HG02981 (cell line): ENCODE measurements at regions not wholly inside any gene's neighbourhood (a gene's known extent, or its start where the extent isn't known, plus 50 kb on each side); places are given as distances from the start of the nearest gene placed in this dataset.
"Not testable (repeated sequence)": the region's sequence is repeated elsewhere in the genome, so short reads cannot be mapped to it uniquely, and the experiment has no call there.

Experiments used
- ATAC-seq: cut with Tn5 transposase; IDR thresholded peaks from one replicate; pipeline ENCODE4 v1.9.1; 2021; ENCODE audit warnings: mild to moderate bottlenecking, moderate library complexity; ENCODE audit not compliant: unreplicated experiment

DNA sequence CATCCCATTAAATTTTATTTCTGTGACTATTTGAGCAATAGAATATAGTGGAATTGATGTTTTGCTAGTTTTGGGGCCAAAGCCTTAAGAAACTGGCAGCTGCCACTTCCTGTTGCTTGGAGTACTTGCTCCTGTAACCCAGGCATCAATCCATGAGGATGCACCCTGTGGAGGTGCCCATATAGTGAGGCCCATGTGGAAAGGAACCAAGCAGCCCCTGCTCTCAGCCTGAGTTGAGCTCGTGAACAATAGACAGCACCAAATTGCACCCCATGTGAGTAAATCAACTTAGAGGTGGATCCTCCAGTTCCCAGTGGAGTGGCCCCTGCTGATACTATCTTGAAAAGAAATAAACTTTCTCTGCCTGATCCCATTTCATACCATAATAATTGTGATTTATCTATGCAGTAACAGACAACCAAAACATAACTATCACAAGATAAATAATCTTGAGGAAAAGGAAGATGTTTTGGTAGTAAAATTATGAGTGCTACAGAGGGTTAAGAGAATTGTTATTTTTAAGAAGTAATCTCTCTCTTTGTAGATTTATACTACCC is 481.9 kb downstream of the TBC1D32 start:
- ATAC-seq: no peak

DNA sequence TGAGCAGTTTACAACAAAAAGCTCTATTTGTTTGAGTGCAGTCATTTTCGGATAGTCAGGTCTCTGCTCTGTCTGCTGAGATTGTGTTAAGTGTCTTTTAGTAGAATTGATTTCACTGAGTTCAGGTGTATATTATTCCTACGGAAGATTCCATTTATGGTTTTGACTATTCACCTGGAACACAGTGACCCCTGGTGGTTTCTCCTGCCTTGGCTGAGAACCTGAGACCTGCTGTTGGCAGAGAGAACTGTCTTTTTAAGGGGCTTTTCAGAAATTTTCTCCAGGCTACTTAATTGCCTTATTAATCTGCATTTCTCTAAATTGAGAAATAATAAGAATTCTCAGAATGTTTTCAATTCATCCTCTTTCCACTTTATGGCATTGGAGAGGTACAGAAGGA is 508.0 kb downstream of the TBC1D32 start:
- no peak for ATAC-seq

DNA sequence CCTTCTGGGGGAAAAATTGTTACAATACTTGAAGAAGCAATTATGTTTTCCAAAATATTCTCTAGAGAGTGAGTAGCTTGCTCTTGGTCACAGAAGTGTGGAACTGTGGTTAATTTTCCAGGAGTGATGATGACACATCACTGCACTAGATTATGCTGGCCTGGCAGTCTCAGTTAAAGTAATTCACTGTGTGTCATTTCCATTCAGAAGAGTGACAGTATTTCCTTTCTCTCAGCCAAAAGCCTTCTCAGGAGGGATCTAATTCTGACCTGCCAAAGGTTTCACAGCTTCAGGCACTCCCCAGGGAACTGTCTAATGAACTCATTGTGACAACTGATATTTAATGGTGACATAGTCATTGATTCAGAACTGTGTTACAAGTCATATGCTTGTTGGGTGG is 517.5 kb downstream of the TBC1D32 start:
- ATAC-seq: no peak

DNA sequence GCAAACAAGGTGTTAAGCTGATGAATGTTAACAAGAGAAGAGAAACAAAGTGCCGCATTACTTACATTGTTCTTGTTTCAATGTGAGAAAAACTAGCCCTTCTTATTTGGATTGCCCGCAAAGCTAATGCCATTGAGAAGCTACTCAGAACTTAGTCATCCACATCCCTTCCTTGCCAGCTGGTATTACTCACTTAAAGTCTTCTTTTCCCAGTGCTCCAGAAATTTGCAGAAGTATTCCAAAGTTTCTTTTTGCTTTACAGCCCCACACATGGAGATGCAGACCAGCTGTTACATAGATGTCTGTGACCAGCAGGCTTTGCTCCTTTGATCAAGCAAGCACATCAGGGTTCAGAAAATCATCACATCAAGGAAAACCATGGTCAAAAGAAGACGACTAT is 529.0 kb downstream of the TBC1D32 start:
- ATAC-seq: no peak

DNA sequence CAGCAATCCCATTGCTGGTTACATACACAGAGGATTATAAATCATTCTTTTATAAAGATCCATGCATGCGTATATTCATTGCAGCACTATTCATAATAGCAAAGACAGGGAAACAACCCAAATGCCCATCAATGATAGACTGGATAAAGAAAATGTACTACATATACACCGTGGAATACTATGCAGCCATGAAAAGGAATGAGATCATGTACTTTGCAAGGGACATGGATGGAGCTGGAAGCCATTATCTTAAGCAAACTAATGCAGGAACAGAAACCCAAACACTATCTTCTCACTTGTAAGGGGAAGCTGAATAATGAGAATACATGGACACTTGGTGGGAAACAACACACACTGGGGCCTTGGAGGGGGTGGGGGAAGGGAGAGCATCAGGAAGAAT is 529.7 kb downstream of the TBC1D32 start:
- ATAC-seq: no peak

DNA sequence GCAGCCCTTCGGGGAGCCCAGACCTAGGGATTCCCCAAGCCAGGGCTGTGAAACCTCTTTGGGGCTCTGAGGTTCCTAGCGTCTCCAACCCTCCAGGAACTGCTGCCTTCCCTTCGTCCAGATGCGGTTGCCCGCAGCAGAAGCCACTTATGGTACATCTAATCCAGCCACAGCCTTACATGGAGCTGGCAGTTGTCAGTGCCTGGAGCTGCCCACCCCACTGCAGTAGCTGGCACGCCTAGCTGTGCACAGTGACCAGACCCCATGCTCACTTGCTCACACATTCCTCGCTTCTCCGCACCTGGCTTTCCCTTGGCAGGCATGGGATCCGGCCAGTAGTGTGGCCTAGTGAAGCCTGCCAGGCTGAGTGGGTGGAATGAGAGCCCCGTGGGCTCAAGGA is 547.6 kb downstream of the TBC1D32 start:
- no peak for ATAC-seq

DNA sequence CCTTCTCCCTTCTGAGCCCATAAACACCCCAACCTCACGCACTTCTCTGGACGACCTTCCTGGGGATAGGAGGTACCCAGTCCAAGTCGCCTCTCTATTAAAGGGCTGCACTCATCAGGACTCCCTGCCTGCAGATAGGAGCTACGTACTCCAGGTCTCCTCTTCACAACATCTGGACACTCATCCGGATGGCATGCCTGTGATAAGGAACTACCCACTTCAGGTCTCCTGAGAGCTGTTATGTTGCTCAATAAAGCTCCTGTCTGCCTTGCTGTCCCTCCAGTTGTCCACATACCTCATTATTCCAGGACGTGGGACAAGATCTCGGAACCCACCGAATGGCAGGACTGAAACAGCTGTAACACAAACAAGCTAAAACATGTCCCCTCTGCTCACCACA is 548.0 kb downstream of the TBC1D32 start:
- ATAC-seq: no peak

DNA sequence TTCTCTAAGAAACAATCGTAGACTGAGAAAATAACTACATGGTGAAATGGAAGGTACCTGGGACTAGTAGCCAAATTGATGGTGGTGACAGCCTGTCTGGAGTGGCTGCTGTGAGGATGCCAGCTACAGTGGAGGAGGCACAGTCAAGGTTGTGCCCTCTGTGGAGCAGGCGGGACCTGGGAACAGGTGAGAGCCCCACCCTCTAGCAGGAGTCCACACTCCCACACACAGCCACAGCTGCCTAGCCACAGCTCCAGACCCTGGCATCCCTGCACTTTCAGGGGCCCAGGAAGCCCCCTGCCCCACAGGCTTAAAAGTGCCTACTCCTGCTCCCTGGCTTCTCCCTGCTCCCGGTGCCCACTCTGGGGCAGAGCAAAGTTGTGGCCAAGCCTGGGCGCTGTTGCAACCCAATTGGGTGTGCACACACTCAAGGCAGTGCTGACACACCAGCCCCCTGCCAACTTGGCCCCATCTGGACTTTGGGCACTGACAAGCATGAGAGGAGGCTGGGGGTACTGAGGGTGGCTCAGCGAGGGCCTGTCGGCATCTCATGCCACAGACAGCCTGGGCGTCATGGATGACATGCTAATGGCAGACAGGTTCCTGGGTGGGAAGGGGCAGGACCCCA is 548.7 kb downstream of the TBC1D32 start:
- ATAC-seq: no peak

DNA sequence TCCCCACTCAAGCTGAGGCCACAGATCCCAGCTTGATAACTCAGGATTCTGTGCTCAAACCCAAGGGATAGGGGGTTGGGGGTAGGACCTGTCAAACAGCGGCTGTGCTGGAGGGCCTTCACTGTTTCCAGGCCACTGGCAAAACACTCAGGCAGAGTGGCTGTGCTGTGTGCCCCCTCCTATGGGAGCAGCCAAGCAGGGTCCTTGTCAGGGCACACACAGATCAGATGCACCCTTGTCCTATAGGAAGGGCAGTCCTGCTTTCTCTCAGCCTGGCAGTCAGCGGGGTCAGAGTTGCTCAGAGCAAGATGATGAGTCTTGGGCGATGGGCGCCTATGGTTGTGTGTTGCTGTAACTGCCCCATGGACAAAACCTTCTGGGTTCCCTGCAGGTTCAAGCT is 554.8 kb downstream of the TBC1D32 start:
- ATAC-seq: no peak

DNA sequence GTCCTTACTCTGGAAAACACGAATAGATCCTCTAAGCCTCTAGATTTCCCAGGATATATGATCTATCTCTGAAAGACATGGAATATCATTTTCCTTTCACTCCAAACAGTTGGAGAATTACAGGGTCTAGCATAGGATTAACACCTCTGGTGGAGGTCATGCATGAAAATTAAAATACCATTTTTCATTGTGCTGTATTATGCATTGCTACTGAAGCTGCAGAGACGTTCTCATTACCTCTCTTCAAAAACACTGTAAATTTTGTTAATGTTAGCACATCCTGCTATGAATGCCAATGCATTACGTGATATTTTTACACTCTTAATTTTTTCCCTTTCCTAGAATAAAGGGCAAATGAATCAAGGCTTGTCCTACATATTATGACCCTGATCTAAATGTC is 558.6 kb downstream of the TBC1D32 start:
- ATAC-seq: no peak

DNA sequence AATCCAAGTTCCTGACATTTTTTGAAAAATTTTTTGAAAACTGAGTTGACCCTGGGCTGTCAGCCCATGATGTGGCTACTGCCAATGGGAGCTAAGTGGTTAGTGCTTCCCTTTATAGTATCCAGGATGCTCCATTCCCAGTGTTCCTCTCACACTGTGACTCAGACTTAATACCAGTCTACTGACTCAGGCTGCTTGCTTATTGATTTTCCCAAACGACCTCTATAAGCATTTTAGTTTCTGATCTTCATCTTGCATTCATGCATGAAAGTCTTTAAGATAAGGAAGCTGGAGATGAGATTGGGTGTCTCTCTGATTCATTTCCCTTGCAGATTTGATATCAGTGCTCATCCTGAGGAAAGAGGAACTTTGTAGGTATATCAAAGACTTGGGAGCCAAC is 560.0 kb downstream of the TBC1D32 start:
- no peak for ATAC-seq

DNA sequence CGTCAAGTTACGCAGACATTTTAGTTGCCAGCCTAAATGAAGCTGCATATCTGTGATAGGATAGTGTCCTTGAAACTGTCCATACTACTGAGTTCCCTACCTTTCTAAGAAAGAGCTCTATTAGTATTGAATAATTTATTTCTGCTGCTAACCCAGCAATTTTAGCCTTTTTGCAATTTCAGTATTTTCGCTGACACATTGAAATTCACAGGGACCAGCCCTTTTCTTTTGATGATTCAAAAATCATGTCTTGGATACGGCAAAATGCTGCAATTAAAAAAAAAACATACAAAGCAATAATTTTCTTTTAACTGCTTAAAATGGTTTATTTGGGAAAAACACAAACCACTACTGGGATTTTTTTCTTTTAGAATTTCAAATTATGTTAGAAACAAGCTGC is 563.3 kb downstream of the TBC1D32 start:
- ATAC-seq: no peak

DNA sequence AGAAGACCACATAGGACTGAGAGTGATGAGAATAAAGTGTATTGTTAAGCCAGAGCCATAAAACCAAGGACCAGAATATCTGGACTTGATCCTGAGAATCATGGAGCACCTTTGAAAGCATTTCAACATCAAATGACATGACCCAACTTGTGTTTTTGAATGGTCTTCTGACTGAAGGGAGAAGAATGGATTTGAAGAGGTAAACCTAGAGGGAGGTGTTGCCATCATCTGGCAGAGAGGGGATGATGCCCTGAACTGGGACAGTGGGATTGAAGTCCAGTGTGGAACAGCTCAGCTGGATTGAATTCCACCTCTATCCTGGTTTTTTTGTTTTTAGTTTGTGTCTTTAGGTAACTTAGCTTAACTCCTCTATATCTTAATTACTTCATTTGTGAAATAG is 570.0 kb downstream of the TBC1D32 start:
- ATAC-seq: no peak

DNA sequence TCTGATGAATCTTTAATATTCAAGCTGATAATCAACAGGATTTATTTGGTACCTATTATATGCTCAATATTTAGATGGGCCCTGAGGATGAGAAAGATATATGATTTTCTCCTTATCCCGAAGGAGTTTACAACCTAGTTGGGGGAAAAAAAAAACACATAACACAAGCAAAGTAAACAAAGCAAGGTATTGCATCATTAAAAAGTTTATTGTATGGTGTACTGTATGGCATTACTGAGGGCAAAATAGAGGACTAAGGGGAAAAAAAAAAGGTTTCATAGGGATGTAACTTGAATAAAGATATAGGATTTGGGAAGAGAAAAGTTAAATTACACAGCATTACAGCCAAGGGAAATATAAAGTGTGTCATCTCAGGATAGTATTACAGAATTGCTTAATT is 574.7 kb downstream of the TBC1D32 start:
- ATAC-seq: no peak

DNA sequence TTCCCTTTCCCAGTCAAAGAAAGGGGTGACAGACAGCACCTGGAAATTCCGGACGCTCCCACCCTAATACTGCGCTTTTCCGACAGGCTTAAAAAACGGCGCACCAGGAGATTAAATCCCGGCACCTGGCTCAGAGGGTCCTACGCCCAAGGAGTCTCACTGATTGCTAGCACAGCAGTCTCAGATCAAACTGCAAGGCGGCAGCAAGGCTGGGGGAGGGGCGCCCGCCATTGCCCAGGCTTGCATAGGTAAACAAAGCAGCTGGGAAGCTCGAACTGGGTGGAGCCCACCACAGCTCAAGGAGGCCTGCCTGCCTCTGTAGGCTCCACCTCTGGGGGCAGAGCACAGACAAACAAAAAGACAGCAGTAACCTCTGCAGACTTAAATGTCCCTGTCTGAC is 585.7 kb downstream of the TBC1D32 start:
- not testable (repeated sequence) for ATAC-seq

DNA sequence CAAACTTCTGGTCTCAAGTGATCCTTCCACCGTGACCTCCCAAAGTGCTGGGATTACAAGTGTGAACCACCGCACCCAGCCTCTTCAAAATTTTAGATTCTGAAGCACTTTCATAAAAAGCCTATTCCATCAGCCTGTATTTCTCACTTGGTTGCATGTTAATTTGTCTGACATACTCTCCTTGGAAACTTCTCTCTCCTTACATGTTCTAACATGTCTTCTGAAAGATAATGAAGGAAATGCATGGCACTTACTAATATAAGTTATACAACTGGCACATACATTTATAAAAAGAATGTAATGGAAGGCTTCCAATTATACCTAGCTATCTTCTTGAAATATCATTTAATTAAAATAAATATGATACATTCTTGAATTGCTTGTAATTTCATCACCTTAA is 597.5 kb downstream of the TBC1D32 start:
- no peak for ATAC-seq

DNA sequence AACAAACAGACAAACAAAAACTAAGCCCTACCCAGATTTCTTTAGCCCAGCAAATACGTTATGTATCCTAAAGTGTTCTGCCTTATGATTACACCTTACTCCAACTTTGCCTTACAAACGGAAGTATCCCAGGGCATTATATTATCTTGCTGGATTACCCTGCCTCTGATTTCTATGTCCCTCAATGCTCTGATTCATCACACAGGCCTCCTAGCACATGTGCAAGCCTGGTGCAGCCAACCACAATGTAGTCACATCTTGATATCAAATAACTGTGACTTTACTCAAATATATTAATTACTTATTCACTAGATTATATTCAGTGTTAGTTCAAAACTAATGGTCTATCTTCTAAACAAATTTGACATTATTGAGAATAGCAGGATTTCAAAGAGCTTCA is 598.6 kb downstream of the TBC1D32 start:
- no peak for ATAC-seq

DNA sequence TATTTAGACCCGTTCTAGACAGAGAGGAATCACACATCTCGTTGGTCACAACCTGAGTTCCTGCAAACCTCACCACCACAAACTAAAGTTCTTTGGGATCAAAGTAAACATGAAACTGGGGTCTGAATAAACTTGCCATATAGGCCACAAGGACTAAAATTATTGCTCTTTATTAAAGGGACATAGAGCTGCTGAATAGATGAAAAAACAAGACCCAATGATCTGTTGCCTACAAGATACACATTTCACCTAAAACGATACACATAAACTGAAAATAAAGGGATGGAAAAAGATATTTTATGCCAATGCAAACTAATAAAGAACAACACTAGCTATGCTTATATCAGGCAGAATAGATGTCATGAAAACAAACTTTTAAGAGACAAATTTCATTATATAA is 623.0 kb downstream of the TBC1D32 start:
- no peak for ATAC-seq

DNA sequence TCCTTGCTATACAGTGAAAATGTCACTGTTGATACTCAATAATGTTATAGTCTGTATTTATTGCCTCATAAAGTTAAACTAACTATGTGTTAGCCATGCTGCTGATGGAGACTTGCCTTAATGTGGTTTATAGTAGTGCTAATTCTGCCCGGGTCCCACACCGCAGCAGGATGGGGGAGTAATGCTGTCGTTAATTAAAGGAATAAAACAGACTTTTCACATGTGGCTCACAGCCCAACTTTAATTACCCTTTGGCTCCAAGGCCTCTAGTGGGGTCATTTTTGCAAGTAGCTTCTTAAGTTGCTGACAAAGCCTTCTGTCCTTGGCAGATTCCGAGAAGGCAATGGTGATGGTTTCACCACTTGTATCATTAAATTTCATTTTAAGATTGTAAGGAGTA is 634.3 kb downstream of the TBC1D32 start:
- ATAC-seq: no peak

DNA sequence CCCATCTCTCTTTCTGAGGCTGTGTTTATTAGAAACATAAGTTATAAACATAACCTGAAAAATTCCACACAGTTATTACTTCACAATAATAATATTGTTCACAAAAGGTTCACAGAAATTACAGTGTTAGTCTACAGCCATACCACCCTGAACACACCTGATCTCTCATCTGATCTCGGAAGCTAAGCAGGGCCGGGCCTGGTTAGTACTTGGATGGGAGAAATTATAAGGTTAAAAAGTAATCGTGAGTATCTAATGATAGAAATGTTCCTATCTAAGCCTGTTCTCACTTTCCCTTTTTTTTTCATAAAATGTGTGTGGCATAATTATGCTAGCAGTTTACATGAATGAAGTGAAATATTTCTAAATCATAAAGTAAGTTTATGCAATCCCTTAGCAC is 647.8 kb downstream of the TBC1D32 start:
- ATAC-seq: no peak

DNA sequence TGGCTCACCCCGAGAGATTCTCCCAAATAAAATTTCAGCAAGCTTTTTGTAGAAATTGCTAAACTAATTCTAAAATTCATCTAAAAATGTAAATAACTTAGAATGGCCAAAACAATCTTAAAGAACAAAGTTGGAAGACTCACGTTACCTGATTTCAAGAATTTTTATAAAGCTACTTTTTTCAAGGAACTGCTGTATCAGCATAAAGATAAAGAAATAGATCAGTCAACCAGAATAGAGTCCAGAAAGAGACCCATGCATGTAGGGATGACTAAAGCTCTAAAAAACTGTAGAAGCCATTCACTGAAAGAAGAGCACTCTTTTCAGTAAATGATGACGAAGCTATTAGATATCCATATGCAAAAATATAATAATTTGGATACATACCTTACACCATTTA is 652.1 kb downstream of the TBC1D32 start:
- no peak for ATAC-seq

DNA sequence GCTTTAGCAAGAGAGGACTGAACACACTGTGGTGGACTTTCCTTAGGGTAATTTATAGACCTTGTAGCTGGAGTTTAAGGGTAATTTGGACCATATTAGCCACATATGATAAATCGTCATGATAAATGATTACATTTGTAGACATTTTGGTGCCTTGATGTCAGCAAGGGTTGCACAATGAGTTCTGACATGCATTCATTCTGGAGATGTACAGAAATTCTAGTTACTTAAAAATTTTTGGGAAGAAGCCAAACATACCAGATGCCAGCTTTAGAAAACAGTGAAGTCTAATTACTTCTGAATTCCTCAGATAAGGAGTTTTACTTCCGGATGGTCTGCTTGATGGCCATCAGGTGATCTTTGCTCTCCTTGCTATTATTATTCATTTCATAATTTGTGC is 653.1 kb downstream of the TBC1D32 start:
- no peak for ATAC-seq

DNA sequence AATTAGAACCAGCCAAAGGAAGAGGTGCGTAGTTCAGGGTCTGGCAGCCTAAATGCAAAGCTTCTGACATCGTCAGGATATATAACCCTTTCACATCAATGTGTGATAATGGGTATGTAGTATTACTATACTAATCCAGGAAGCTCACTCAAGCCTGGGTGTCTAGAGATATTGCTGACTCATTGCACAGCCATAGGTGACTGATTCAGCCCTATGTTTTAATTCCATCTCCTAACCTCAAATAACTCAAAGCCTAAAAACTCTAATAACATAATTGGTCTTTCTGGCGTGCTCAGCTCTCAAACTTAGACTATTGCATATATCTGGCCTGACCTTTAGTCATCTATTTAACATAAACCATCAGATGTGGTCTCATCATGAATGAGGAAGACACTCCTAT is 658.4 kb downstream of the TBC1D32 start:
- ATAC-seq: no peak
